LNCAP (cell line): ENCODE measurements at regions not wholly inside any gene's neighbourhood (a gene's known extent, or its start where the extent isn't known, plus 50 kb on each side); places are given as distances from the start of the nearest gene placed in this dataset.

Experiments
- CTCF ChIP-seq: fragments of 450-650 bp; IDR thresholded peaks from 2 replicates; pipeline ENCODE4 v1.5.1; 2017; ENCODE audit warnings: mild to moderate bottlenecking

DNA sequence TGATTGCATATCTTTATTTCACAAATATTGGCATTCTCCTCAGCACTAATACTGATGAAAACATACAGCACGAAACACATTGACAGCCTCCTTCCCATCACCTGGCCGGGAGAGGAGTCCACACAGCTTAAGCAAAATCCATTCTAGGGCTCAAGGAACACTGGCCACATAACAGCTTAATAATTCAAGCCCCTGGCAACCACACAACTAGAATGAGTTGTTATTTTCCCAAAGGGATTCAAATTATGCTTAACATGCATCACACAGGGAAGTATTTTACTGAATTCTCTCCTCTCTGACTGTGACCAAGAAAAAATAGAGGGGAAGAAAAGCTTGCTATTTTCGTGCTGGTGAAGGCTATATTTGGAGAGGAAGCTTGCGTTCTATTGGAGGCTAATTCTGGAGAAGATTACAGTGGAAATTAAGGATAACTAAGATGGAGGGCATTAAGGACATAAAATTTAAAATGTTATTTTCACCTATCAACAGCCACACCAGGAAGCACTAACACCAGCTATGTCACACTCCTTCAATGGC is 198.5 kb downstream of the ADGRG6 start:
- no peak for TF ChIP-seq CTCF

- TF ChIP-seq CTCF, result no peak
Measured at GRCh38 chr6:142501795-142502194, 200.0 kb downstream of the ADGRG6 start.

GRCh38 chr6:142507065-142507464 is 205.3 kb downstream of the ADGRG6 start:
- TF ChIP-seq CTCF, result no peak

DNA sequence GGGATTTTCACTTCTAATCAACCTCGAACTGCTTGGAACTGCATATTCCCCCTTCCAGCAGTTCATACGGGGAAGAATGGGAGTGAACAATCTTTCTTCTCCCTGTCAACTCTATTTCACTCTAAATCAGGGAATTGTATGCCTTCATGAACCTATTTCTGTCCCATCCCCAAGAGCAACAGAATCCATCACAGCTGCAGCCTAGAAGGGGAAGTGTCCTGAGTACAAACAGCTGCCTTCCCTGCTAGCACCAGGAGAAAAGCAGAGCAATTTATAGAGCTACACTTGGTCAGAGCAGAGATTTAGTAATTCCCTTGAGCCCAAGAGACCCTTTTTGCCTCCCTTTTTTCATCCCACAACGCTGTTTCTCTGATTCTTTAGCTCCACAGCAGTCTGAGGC is 208.4 kb downstream of the ADGRG6 start:
- no peak for TF ChIP-seq CTCF

DNA sequence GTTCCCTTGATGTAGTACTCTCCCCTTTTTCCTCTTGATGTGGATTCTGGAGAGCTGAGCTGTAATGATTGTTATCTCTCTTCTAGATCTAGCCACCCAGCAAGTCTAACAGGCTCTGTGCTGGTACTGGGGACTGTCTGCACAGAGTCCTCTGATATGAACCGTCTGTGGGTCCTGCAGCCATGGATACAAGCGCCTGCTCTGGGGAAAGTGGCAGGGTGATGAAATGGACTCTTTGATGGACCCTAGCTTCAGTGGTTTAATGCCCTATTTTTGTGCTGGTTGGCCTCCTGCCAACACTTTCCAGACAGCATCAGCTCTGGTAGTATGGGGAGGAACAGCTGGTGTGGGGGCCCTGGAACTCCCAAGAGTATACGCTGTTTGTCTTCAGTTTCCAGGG is 216.3 kb downstream of the ADGRG6 start:
- TF ChIP-seq CTCF, result no peak

GRCh38 chr6:142518761-142519160 is 217.0 kb downstream of the ADGRG6 start:
- TF ChIP-seq CTCF, result no peak

- TF ChIP-seq CTCF, result no peak
Measured at GRCh38 chr6:142521791-142522190, 220.0 kb downstream of the ADGRG6 start.
